NCI-H2081 treated with DMSO at 0.1 percent for 48 hours (cell line): ENCODE measurements at regions not wholly inside any gene's neighbourhood (a gene's known extent, or its start where the extent isn't known, plus 50 kb on each side); places are given as distances from the start of the nearest gene placed in this dataset.
"Not testable (repeated sequence)": the region's sequence is repeated elsewhere in the genome, so short reads cannot be mapped to it uniquely, and the experiment has no call there.

Experiments
- DNase-seq: peaks from one replicate; lab custom pipeline; 2025; lab: John Stamatoyannopoulos, UW

DNA sequence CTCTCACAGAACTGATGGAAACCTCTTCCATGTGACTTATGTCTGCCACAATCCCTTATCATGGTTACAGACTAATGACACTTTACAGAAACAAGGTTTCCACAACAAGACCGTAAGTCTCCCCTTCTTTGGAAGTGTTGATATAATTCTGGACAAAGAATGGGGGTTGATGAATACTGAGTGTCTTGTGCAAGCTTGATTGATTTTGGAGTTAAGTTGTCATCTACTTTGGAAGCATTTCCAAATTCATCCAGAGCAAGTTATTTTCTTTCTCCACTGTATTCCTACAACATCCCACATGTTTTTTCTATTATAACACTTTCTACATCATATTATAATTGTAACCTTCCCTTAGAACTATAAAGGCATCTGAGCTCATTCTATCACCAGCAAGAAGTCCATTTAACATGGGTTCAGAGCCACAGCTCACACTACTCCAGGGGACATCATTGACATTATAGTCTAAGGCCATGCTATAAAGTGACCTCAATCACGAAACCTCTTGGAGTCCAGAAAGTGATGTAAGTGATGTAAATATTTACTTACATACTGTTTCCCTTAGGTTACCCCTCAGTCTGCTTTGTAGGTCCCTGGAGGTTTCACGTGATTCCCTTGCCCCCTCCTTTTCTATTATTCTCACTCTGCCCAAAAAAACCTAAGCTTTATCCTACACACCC, 125.7 kb upstream of the PBX1 start:
- no peak for DNase-seq

DNA sequence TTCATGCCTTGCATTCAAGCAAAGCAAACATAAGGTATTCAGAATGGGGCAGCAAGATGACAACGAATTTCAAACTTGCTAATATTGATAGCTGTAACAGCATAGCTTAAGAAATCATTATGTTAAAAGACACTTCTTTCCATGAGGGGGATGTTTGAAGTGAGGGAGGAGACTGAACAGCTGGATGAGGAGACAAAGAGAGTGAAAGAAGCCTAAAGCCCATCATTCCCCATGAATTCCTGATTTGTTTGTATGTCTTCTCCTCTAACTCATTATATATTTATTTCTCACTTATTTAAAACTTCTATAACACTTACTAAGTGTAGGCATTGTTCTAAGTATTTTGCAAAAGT, 125.2 kb upstream of the PBX1 start:
- no peak for DNase-seq

DNA sequence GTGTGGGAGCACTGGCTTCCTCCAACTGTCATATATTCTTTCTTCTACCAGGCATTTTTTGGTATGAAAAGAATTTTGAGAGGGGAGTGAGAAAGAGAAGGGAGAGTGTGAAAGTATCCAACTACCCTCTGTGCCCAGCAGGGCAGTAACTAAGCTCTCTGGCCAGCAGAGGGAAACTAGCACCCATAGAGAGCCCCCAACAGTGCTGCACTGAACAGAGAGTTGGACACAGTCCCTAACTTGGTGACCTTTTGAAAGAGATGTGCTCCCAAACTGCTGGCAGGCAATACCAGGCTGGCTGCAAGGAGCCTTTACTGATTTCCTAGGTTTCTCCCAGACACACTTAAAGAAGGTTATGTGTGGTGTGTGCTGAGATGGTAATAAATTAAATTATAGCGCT, 118.8 kb upstream of the PBX1 start:
- DNase-seq, result no peak

DNA sequence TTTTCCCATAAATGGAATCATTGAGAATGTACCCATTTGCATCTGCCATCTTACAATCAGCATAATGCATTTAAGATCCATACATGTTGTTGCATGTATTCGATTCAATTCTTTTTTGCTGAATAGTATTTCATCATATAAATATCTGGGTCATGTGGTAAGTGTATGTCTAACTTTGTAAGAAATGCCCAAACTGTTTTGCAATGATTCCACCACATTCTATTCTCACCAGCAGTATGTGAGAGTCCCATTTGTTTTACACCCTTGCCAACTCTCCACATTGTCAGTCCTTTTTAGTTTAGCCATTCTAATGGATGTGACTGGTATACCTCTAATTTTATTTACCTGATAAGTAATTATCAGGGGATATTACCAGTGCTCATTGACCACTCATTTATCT, 115.8 kb upstream of the PBX1 start:
- DNase-seq, result no peak

DNA sequence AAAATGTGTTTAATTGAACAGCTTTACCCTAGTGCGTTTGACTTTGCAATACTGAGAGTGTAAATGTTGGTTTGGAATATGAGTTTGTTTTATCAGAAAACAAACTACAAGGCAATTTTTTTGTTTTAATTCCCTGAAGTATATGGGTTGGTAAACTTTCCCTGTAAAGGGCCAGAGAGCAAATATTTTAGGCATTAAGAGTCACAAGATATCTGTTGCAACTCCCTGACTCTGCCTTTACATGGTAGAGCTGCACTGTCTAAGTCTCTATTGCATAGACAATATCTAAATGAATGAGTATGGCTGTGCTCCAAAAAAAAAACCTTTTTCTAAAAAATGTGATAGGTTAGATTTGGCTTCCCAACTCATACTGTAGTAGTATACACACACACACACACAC, 115.1 kb upstream of the PBX1 start:
- no peak for DNase-seq

DNA sequence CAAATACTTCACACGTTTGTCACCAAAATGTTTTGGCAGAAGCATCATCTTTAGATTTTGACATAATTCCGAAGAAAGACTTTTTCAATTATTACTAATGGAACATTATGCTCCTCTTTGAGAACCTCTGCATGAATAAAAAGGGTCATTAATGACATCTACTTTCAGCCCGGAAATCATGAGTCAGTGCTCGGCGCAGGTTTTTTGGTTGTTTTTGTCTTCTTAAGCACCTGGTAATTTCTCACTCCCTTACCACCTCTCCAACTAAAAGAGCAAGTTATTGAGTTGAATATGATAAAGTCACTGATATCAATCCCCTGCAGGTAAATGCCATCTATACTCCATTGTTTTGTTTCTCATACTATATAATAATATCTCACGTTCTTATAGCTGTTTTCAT, 113.0 kb upstream of the PBX1 start:
- no peak for DNase-seq

DNA sequence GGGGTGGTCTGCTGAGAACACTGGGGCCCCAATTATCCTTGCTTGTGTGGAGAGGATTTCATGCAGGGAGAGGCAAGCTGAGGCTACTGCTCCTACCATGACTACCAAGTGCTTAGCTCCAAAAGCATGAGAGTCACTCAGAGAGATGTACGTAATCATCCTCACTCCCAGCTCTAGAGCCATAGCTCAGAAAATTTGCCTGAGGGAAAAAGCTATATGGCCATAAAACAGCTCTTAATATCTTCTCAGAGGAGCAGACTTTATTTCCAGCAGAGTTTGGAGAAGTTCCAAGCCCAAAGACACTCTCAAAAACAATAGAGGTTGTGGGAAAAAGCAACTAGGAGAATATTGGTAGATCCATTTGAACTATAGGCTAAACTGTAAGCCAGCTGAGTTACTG, 106.4 kb upstream of the PBX1 start:
- no peak for DNase-seq

DNA sequence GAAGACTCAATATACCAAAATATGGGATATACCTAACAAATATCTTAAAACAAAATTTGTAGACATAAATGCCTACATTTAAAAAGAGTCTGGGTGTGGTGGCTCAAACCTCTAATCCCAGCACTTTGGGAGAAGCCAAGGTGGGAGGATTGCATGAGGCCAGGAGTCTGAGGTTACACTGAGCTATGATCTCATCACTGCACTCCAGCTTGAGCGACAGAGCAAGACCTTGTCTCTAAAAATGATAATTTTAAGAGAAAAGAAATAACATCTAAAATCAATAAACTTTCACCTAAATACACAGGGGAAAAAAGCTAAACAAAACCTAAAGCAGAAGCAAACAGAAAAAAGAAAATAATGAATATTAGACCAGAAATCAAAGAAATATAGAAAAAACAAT, 102.7 kb upstream of the PBX1 start:
- DNase-seq, result no peak

DNA sequence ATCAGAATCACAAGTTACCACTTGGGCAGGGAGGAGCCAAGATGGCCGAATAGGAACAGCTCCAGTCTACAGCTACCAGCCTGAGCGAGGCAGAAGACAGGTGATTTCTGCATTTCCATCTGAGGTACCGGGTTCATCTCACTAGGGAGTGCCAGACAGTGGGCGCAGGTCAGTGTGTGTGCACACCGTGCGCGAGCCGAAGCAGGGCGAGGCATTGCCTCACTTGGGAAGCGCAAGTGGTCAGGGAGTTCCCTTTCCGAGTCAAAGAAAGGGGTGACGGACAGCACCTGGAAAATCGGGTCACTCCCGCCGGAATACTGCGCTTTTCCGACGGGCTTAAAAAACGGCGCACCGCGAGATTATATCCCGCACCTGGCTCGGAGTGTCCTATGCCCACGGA, 99.8 kb upstream of the PBX1 start:
- DNase-seq, result not testable (repeated sequence)

DNA sequence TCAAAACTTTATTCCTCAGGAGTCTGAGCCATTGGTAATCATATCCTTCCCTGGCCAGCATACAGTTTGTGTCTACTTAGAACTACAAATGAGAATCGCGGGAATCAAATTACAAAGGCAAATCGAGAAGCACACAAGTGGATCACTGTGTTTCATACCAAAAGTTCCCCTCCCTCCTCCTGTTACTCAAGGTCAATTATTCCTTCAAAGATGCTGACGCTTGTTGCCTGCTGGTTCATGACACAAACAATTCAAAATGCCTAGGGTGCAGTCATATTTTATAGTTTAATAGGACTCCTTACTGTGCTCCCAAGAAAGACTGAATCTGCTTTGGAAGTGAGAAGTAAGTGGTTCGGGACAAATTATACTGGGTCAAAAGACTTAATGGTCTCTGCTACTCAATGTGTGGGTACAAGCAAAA, 93.0 kb upstream of the PBX1 start:
- DNase-seq, result no peak

DNA sequence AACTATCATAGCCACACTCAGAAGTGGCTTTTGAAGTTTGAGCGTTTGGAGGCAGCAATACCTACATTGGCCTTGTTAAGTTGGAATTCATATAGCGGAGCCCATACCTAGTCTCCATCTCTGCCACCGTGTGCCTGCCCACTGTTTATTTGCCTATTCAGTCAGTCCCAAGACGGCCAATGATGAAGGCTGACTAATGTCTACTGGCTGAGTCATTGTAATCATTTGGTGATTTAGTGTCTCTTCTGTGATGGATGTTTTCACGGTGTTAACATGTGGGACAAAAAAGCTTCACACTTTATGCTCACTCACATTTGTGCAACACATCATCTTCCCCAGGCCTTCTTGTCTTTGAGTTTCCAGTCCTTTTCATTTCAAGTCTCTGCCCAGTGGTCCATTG, 92.6 kb upstream of the PBX1 start:
- DNase-seq, result no peak

DNA sequence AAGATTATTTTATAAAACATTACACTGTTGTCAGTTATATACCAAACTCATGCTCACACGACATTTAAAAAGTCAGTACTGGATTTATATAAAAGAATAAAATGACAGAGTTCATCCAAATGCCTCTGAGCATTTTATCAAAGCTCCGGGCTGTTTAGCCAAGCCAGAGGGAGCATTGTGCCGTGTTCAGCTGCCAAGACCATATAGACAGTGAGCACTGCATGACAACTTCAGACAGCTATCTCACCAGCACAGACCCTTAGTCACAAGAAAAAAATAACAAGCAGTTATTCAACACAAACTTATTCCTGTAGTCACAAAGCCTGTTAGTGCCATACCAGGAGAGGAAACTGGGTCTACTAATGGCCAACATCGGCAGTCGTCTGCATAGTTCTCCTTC, 88.0 kb upstream of the PBX1 start:
- DNase-seq, result no peak

DNA sequence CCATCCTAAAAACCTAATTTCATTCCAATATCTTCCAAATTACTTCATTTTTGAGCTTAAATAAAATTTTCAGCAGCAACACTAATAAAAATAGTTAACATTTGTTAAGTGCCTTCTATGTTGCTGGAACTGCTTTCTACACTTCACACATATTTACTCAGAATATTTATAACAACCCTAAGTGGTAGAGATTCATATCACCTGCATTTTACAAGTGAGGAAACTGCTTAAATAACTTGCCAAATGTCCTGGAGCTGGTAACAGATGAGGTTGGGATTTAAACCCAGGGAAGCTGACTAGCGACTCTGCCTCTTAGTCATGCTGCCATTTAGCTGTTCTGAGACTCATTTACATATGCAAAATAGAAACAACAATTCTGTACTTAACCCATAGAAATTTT, 86.1 kb upstream of the PBX1 start:
- no peak for DNase-seq

DNA sequence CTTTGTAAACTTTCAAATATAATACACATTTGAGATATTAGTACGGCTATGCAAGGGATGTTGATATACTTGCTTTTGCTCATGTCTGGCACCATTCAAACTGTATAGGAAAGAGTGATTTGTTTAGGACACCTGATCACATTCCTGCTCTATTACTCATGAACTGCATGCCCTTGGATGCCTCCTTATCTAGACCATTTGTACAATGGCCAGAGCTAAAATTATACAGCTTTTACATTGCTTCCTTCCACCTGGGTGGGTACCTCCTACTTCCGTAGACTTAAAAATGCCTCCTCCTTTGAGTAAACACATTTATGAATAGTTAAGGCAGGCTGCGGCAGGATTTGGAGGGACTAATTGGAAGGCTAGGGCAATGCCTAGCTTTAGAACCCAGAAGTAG, 85.4 kb upstream of the PBX1 start:
- no peak for DNase-seq

DNA sequence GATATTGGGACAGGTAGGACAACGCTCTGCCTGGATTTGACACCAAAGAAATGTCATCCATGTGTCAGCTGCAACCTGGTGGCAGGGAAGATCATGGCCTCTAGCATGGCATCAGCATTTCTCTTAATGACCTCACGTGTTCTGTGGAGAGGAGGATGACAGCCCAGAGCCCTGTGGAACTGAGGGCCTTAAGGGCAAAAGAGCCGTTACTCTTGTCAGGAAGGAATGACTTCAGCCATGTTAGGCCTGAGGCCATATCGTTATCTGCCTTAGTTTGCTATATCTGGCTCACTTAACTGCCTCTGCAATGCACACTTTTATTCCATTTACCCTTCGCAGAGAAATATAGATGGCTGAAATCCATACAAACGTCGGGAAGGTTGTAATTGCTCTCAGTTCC, 83.2 kb upstream of the PBX1 start:
- DNase-seq, result no peak

DNA sequence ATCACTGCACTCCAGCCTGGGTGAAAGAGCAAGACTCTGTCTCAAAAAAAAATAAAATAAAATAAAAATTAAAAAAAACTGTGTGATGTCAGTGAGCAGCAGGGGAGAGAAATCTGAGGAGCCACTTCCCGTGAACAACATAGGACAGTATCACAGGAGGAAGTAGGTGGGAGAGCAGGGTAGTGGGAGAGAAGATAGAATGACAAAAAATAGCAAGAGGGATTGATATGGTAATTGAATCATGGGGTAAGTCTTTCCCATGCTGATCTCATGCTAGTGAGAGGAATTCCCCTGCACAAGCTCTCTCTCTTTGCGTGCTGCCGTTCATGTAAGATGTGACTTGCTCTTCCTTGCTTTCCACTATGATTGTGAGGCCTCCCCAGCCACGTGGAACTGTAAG, 81.6 kb upstream of the PBX1 start:
- no peak for DNase-seq

DNA sequence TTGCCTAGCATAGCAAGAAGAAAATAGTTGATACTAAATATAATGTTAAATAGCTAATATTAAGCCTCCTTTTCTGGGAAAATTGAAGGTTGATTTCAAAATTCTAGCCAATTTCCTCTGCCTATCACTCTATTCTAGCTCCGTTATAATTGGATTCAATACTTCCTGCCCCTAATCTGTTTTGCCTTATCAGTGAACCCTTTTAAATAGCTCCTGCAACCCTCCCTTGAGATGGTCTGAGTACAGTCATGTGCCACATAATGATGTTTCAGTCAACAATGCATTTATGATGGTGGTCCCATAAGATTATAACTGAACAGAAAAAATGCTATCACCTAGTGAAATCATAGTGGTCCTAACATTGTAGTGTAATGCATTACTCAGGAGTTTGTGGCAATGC, 79.7 kb upstream of the PBX1 start:
- no peak for DNase-seq

DNA sequence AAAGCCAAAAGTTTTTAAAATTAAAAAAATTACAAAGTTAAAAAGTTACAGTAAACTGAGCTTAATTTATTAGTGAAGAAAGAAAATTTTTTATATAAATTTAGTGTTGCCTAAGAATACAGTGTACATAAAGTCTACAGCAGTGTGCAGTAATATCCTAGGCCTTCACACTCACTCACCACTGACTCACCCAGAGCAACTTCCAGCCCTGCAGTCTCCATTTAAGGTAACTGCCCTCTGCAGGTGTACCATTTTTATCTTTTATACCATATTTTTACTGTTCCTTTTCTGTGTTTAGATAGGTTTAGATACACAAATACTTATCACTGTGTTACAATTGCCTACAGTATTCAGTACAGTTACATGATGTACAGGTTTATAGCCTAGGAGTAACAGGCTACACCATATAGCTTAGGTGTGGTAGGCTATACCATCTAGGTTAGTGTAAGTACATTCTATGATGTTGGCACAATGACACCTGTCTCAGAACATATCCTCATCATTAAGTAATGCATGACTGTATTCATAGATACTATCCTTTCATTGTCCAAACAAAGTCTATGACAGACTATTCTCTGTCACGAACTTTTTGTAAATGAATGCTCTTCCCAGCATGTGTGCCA, 78.6 kb upstream of the PBX1 start:
- DNase-seq, result no peak

DNA sequence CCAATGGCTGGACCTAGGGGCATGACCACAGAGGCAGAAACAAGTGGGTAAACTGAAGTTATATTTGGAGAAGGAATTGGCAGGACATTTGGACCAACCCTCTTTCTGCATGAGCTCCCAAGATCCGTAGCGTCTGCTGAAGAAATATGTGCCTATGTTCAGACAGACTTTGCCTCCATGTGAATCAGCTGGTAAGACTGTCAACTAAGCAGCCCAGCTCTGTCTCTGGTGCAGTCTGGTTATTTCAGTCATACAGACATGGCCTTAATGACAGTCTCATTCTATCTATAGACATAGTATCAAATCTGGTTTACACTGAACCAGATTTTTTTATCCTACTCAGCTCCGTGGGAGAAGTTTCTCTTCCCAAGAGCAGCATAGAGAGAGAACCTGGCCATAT, 63.1 kb upstream of the PBX1 start:
- DNase-seq, result no peak

DNA sequence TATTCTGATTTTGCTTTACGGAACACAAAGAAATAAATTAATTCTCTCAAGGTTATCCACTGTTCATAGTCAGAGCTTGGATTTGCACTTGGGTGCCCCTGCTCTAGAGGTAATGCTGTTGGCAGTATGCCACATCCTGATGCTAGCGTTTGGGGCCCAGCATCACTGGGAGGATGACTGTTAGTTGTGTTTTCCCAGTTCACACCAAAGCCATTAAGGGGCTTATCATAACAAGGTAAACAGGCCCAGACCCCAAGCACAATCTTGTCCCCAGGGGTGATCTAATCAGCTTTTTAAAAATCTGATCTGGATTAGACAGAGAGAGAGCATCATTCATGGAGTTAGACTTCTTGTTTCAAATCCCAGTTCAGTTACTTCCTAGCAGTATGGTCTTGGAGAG, 60.2 kb upstream of the PBX1 start:
- DNase-seq, result no peak

DNA sequence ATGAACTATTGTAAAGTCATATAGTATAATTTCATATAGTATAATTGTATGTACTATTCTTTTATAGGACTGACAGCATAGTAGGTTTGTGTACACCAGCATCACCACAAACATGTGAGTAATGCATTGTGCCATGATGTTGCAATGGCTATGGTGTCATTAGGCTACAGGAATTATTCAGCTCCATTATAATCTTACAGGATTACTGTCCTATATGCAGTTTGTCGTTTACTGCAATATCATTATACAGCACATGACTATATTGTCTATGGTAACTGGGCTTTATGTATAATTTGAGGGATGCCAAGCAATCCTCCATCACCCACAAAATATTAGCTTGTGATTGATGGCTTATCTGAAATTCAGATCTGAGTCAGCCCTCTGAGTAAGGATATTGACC, 54.2 kb upstream of the PBX1 start:
- DNase-seq, result no peak
